IPS-NIHi11 (cell line): ENCODE measurements at regions not wholly inside any gene's neighbourhood (a gene's known extent, or its start where the extent isn't known, plus 50 kb on each side); places are given as distances from the start of the nearest gene placed in this dataset.

Experiments used
- DNase-seq: peaks from one replicate; pipeline ENCODE4 v3.0.0; 2012; ENCODE audit warnings: mixed read lengths, low spot score

GRCh38 chr2:226383461-226383860, 416.2 kb downstream of the IRS1 start:
- DNase-seq: no peak

- no peak for DNase-seq
Measured at GRCh38 chr2:226380679-226381078, 418.9 kb downstream of the IRS1 start.

GRCh38 chr2:226378753-226379705, 420.6 kb downstream of the IRS1 start:
- no peak for DNase-seq

- no peak for DNase-seq
Measured at GRCh38 chr2:226376516-226377180, 423.0 kb downstream of the IRS1 start.

- no peak for DNase-seq
Measured at GRCh38 chr2:226366920-226367319, 432.7 kb downstream of the IRS1 start.

- DNase-seq: no peak
Measured at GRCh38 chr2:226364217-226364616, 435.4 kb downstream of the IRS1 start.

- no peak for DNase-seq
Measured at GRCh38 chr2:226362980-226363379, 436.6 kb downstream of the IRS1 start.

- no peak for DNase-seq
Measured at GRCh38 chr2:226360658-226361057, 439.0 kb downstream of the IRS1 start.

GRCh38 chr2:226358688-226359087, 440.9 kb downstream of the IRS1 start:
- no peak for DNase-seq

- DNase-seq: no peak
Measured at GRCh38 chr2:226357816-226358215, 441.8 kb downstream of the IRS1 start.

GRCh38 chr2:226355600-226355999, 444.0 kb downstream of the IRS1 start:
- DNase-seq: no peak

GRCh38 chr2:226354434-226354833, 445.2 kb downstream of the IRS1 start:
- no peak for DNase-seq

- no peak for DNase-seq
Measured at GRCh38 chr2:226352941-226353560, 446.6 kb downstream of the IRS1 start.

GRCh38 chr2:226351711-226352110, 447.9 kb downstream of the IRS1 start:
- DNase-seq: no peak

GRCh38 chr2:226339616-226340015, 460.0 kb downstream of the IRS1 start:
- no peak for DNase-seq

GRCh38 chr2:226338825-226339224, 460.8 kb downstream of the IRS1 start:
- DNase-seq: no peak

- DNase-seq: no peak
Measured at GRCh38 chr2:226337941-226338600, 461.5 kb downstream of the IRS1 start.

GRCh38 chr2:226336283-226336682, 463.3 kb downstream of the IRS1 start:
- no peak for DNase-seq

GRCh38 chr2:226334981-226335720, 464.5 kb downstream of the IRS1 start:
- DNase-seq: no peak

GRCh38 chr2:226333388-226333787, 466.2 kb downstream of the IRS1 start:
- DNase-seq: no peak

- DNase-seq: no peak
Measured at GRCh38 chr2:226330206-226330605, 469.4 kb downstream of the IRS1 start.

- no peak for DNase-seq
Measured at GRCh38 chr2:226329180-226329579, 470.4 kb downstream of the IRS1 start.
